NT2/D1 (cell line): ENCODE measurements at regions not wholly inside any gene's neighbourhood (a gene's known extent, or its start where the extent isn't known, plus 50 kb on each side); places are given as distances from the start of the nearest gene placed in this dataset.

Source experiments
- DNase-seq: peaks from one replicate; pipeline ENCODE4 v3.0.0-alpha.2; 2011; ENCODE audit warnings: low read depth, low spot score
- H3K27me3 ChIP-seq: 2 replicates; pipeline ENCODE4 v1.6.0; 2011; ENCODE audit warnings: mild to moderate bottlenecking; ENCODE audit not compliant: insufficient read length, insufficient read depth
- H3K36me3 ChIP-seq: 2 replicates; pipeline ENCODE4 v1.6.1; 2011; ENCODE audit warnings: mild to moderate bottlenecking, low read length, mixed read lengths; ENCODE audit not compliant: insufficient read depth, insufficient read length
- H3K4me1 ChIP-seq: 2 replicates; pipeline ENCODE4 v1.5.1; 2011; ENCODE audit not compliant: insufficient read depth, insufficient read length
- H3K4me3 ChIP-seq: 2 replicates; pipeline ENCODE4 v1.5.1; 2011; ENCODE audit warnings: low read depth; ENCODE audit not compliant: insufficient read length
- H3K9ac ChIP-seq: 2 replicates; pipeline ENCODE4 v1.6.0; 2011; ENCODE audit warnings: low read depth; ENCODE audit not compliant: insufficient read length
- H3K9me3 ChIP-seq: 2 replicates; pipeline ENCODE4 v1.5.1; 2011; ENCODE audit warnings: mild to moderate bottlenecking, low read length; ENCODE audit not compliant: insufficient read depth
- SUZ12 ChIP-seq: IDR thresholded peaks from 2 replicates; pipeline ENCODE4 v1.6.1; 2011; ENCODE audit not compliant: insufficient read length, insufficient read depth; ENCODE audit errors: extremely low read depth
- YY1 ChIP-seq: IDR thresholded peaks from 2 replicates; pipeline ENCODE4 v1.6.1; 2011; ENCODE audit not compliant: insufficient read length, insufficient read depth
- ZNF274 ChIP-seq: IDR thresholded peaks from 2 replicates; pipeline ENCODE4 v1.6.1; 2011; ENCODE audit warnings: mild to moderate bottlenecking, low read depth, low read length

DNA sequence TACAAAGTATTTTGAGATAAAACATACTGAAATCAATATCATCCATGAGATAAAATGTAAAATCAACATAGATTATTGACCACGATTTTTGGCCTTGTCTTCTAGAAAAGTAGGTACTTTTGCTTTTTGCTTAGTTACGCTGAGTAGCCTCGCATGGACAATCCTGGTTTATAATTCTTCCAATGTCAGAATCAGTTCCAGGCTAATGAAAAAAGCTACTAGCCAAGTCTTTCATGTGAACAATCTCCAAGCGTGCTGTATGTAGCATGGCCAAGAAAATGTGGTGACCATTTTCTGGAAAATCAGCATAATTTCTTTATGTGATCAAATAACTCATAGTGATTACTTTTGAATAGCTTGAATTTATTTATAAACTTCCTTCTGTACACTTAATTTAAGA lies 145.8 kb downstream of the NTMT2 start:
- H3K36me3 ChIP-seq = no peaks in the 10 kb centered on the region
- H3K4me3 ChIP-seq = no peak overlapping the region
- H3K4me1 ChIP-seq = no peaks in the 10 kb centered on the region
- DNase-seq = no peak
- no peak overlapping the region for H3K9ac ChIP-seq
- TF ChIP-seq ZNF274 = no peak
- no peaks in the 10 kb centered on the region for H3K27me3 ChIP-seq
- no peaks in the 10 kb centered on the region for H3K9me3 ChIP-seq

- no peaks in the 10 kb centered on the region for H3K9me3 ChIP-seq
- H3K9ac ChIP-seq = no peak overlapping the region
- H3K4me3 ChIP-seq = no peak overlapping the region
- no peaks in the 10 kb centered on the region for H3K4me1 ChIP-seq
- H3K36me3 ChIP-seq = no peaks in the 10 kb centered on the region
- DNase-seq = no peak
- TF ChIP-seq SUZ12 (no peak), YY1 (no peak), ZNF274 (no peak)
- H3K27me3 ChIP-seq = no peaks in the 10 kb centered on the region
Measured at GRCh38 chr1:170296211-170296610, 150.5 kb downstream of the NTMT2 start.

DNA sequence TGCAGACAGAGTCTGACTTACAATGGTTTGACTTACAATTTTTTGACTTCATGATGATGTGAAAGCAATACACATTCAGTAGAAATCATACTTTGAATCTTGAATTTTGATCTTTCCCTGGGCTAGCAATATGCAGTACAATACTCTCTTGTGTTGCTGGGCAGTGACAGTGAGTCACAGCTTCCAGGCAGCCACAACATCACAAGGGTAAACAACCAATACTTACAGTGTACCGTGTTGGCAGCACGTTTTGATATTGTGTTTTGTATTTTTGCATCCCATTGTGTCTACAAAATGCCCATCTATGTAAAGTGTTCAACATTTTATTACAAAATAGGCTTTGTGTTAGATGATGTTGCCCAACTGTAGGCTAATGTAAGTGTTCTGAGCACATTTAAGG lies 150.9 kb downstream of the NTMT2 start:
- Histone ChIP-seq H3K4me1 (no peaks in the 10 kb centered on the region), H3K9me3 (no peaks in the 10 kb centered on the region), H3K36me3 (no peaks in the 10 kb centered on the region), H3K27me3 (no peaks in the 10 kb centered on the region), H3K4me3 (no peak overlapping the region), H3K9ac (no peak overlapping the region)
- TF ChIP-seq ZNF274 = no peak
- TF ChIP-seq YY1 = no peak
- TF ChIP-seq SUZ12 = no peak
- no peak for DNase-seq

GRCh38 chr1:170301596-170301995 lies 155.8 kb downstream of the NTMT2 start:
- Histone ChIP-seq H3K4me1 (no peaks in the 10 kb centered on the region), H3K36me3 (no peaks in the 10 kb centered on the region), H3K27me3 (no peaks in the 10 kb centered on the region), H3K9me3 (no peaks in the 10 kb centered on the region), H3K4me3 (no peak overlapping the region), H3K9ac (no peak overlapping the region)
- DNase-seq = no peak
- no peak for TF ChIP-seq YY1
- no peak for TF ChIP-seq ZNF274
- TF ChIP-seq SUZ12 = no peak

GRCh38 chr1:170303034-170303433 lies 157.3 kb downstream of the NTMT2 start:
- no peaks in the 10 kb centered on the region for H3K9me3 ChIP-seq
- no peaks in the 10 kb centered on the region for H3K36me3 ChIP-seq
- DNase-seq = no peak
- TF ChIP-seq SUZ12 = no peak
- TF ChIP-seq ZNF274 = no peak
- no peak for TF ChIP-seq YY1
- H3K4me1 ChIP-seq = no peaks in the 10 kb centered on the region
- no peak overlapping the region for H3K9ac ChIP-seq
- no peaks in the 10 kb centered on the region for H3K27me3 ChIP-seq
- H3K4me3 ChIP-seq = no peak overlapping the region

- H3K36me3 ChIP-seq = no peaks in the 10 kb centered on the region
- no peak overlapping the region for H3K9ac ChIP-seq
- H3K9me3 ChIP-seq = no peaks in the 10 kb centered on the region
- H3K4me1 ChIP-seq = no peaks in the 10 kb centered on the region
- TF ChIP-seq ZNF274 (no peak), SUZ12 (no peak), YY1 (no peak)
- no peak overlapping the region for H3K4me3 ChIP-seq
- no peak for DNase-seq
- H3K27me3 ChIP-seq = no peaks in the 10 kb centered on the region
Measured at GRCh38 chr1:170305777-170306512, 160.2 kb downstream of the NTMT2 start.

DNA sequence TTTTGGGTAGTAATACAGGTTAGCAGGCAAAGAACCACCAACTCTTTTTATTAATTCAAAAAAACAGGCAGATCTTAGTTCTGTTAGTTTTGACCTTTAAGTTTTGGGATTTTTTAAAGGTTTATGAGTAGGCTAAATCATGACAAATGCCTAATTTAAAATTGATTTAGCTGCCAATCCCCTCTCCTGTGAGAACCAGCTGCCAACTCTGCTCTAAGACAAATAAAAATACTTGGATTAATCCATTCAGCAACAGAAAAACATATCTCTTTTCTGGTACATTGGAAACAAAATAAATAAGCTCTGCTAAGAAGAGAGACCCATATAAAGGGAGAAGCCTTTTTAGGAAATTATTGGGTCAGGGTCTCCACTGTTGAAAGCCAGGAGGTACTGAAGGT lies 160.8 kb downstream of the NTMT2 start:
- TF ChIP-seq ZNF274 = no peak
- TF ChIP-seq SUZ12 = no peak
- TF ChIP-seq YY1 = no peak
- Histone ChIP-seq H3K9me3 (no peaks in the 10 kb centered on the region), H3K4me1 (no peaks in the 10 kb centered on the region)

More for the DNA sequence above, 160.8 kb downstream of the NTMT2 start:
- H3K27me3 ChIP-seq = no peaks in the 10 kb centered on the region
- no peaks in the 10 kb centered on the region for H3K36me3 ChIP-seq
- no peak overlapping the region for H3K9ac ChIP-seq
- H3K4me3 ChIP-seq = no peak overlapping the region
- DNase-seq = no peak
